HCT116 (cell line): ENCODE measurements at regions not wholly inside any gene's neighbourhood (a gene's known extent, or its start where the extent isn't known, plus 50 kb on each side); places are given as distances from the start of the nearest gene placed in this dataset.

Experiments
- ATAC-seq: fragments of 200-7000 bp; cut with Tn5 transposase; 2 replicates; pipeline ENCODE4 v1.9.1; 2020; ENCODE audit warnings: mild to moderate bottlenecking, moderate library complexity
- BruUV-seq: library from RNA; stranded (reverse); fragments of 400-500 nt; replicated peaks from 2 replicates; lab custom pipeline; 2021; lab: Mats Ljungman, UMichigan
- CTCF ChIA-PET: fragments of 300-600 bp; sonication (Branson Sonifier 250); formaldehyde crosslinking; loops from one replicate; lab custom pipeline; 2021; ENCODE audit warnings: antibody characterized with exemption; lab: Charles Lee
- POLR2A ChIA-PET: fragments of 300-600, 350-600 bp; sonication (Branson Sonifier 250); formaldehyde crosslinking; loops from one replicate; lab custom pipeline; 2021; ENCODE audit warnings: antibody characterized with exemption; lab: Charles Lee
- RAD21 ChIA-PET, 2 experiments: fragments of 300-600 bp; sonication (Branson Sonifier 250); formaldehyde crosslinking; loops; one replicate each; lab custom pipeline; 2023; ENCODE audit warnings: low total read pairs in 2 of 2; ENCODE audit not compliant: uncharacterized antibody in 2 of 2, unreplicated experiment in 2 of 2, low non-redundant PET in 1 of 2; lab: Charles Lee
- DNase-seq: peaks from one replicate; pipeline ENCODE4 v3.0.0-alpha.2; 2010; ENCODE audit warnings: low read depth, low spot score
- H2AFZ ChIP-seq: fragments of 200-600 bp; shearing (Covaris generic), sonication (generic); 2 replicates; pipeline ENCODE4 v1.6.1; 2017; ENCODE audit warnings: low read depth, mixed run types, mixed read lengths, antibody characterized with exemption, low read length; ENCODE audit not compliant: poor library complexity, severe bottlenecking
- H3K27ac ChIP-seq: 2 replicates; pipeline ENCODE4 v1.5.1; 2012; ENCODE audit warnings: low read depth, low read length
- H3K27me3 ChIP-seq: fragments of 200-600 bp; sonication (generic); 2 replicates; pipeline ENCODE4 v1.6.1; 2016; ENCODE audit warnings: mixed run types, low read length, mixed read lengths; ENCODE audit not compliant: insufficient read depth
- H3K36me3 ChIP-seq, 2 experiments: fragments of 200-500 bp in 1 of 2; fragments of 200-600 bp in 1 of 2; sonication (Bioruptor generic) in 1 of 2; sonication (generic) in 1 of 2; 2 replicates each; pipeline versions ENCODE4 v1.5.1 to v1.6.1; 2014 to 2016; ENCODE audit warnings: low read length in 2 of 2, inconsistent platforms in 1 of 2, mixed read lengths in 1 of 2, mixed run types in 1 of 2; ENCODE audit not compliant: insufficient read depth in 2 of 2, control insufficient read depth in 1 of 2
- H3K4me1 ChIP-seq, 2 experiments: fragments of 200-600 bp in 1 of 2; sonication (generic) in 1 of 2; 2 replicates each; pipeline versions ENCODE4 v1.5.1 to v1.6.1; 2012 to 2017; ENCODE audit warnings: low read length in 2 of 2, inconsistent platforms in 1 of 2, mild to moderate bottlenecking in 1 of 2, mixed read lengths in 1 of 2, mixed run types in 1 of 2, moderate library complexity in 1 of 2; ENCODE audit not compliant: insufficient read depth in 2 of 2, control insufficient read depth in 1 of 2
- H3K4me2 ChIP-seq: fragments of 200-600 bp; sonication (generic); 2 replicates; pipeline ENCODE4 v1.6.1; 2017; ENCODE audit warnings: mixed run types, low read length, mixed read lengths
- H3K4me3 ChIP-seq, 2 experiments: fragments of 200-600 bp in 1 of 2; sonication (generic) in 1 of 2; replicated peaks in 1 of 2; 2 replicates each; pipeline ENCODE4 v1.5.1; 2011 to 2016; ENCODE audit warnings: low read length in 2 of 2, control low read depth in 1 of 2, low read depth in 1 of 2, mild to moderate bottlenecking in 1 of 2, mixed read lengths in 1 of 2, mixed run types in 1 of 2
- H3K79me2 ChIP-seq: fragments of 200-600 bp; sonication (generic); 2 replicates; pipeline ENCODE4 v1.6.1; 2017; ENCODE audit warnings: mild to moderate bottlenecking, mixed run types, low read length, moderate library complexity, mixed read lengths; ENCODE audit not compliant: insufficient read depth
- H3K9ac ChIP-seq: fragments of 200-600 bp; sonication (generic); 2 replicates; pipeline ENCODE4 v1.6.1; 2016; ENCODE audit warnings: low read length, mixed read lengths
- H3K9me2 ChIP-seq: fragments of 200-600 bp; sonication (generic), shearing (Covaris generic); 2 replicates; pipeline ENCODE4 v1.6.1; 2017; ENCODE audit warnings: mixed run types, mild to moderate bottlenecking, moderate library complexity; ENCODE audit not compliant: insufficient read depth
- H3K9me3 ChIP-seq, 2 experiments: fragments of 200-500 bp in 1 of 2; fragments of 200-600 bp in 1 of 2; sonication (Bioruptor generic) in 1 of 2; sonication (generic) in 1 of 2; 2 replicates each; pipeline ENCODE4 v1.6.1; 2014 to 2017; ENCODE audit warnings: low read length in 2 of 2, mixed read lengths in 2 of 2, inconsistent platforms in 1 of 2, low read depth in 1 of 2, mild to moderate bottlenecking in 1 of 2, mixed run types in 1 of 2, moderate library complexity in 1 of 2; ENCODE audit not compliant: control insufficient read depth in 1 of 2, insufficient read depth in 1 of 2
- H4K20me1 ChIP-seq: fragments of 200-600 bp; sonication (generic), shearing (Covaris generic); 2 replicates; pipeline ENCODE4 v1.6.1; 2017; ENCODE audit warnings: mixed run types, mild to moderate bottlenecking, moderate library complexity; ENCODE audit not compliant: insufficient read depth
- CEBPB ChIP-seq: IDR thresholded peaks from 2 replicates; pipeline ENCODE4 v1.6.1; 2012; ENCODE audit warnings: low read depth
- EGR1 ChIP-seq: IDR thresholded peaks from 2 replicates; pipeline ENCODE4 v1.6.1; 2012; ENCODE audit warnings: low read depth
- ELF1 ChIP-seq: IDR thresholded peaks from 2 replicates; pipeline ENCODE4 v1.6.1; 2012; ENCODE audit warnings: low read depth, borderline replicate concordance
- EZH2 ChIP-seq: fragments of 200-600 bp; sonication (generic); IDR thresholded peaks from 2 replicates; pipeline ENCODE4 v1.6.1; 2017; ENCODE audit warnings: antibody characterized with exemption, mixed run types
- EZH2phosphoT487 ChIP-seq: fragments of 200-600 bp; IDR thresholded peaks from 2 replicates; pipeline ENCODE4 v1.6.1; 2018; ENCODE audit warnings: antibody characterized with exemption, borderline replicate concordance
- FOSL1 ChIP-seq: IDR thresholded peaks from 2 replicates; pipeline ENCODE4 v1.6.1; 2012; ENCODE audit warnings: low read depth
- POLR2AphosphoS5 ChIP-seq: IDR thresholded peaks from 2 replicates; pipeline ENCODE4 v1.6.1; 2011; ENCODE audit warnings: mild to moderate bottlenecking, low read depth, low read length, moderate library complexity
- SIN3A ChIP-seq: IDR thresholded peaks from 2 replicates; pipeline ENCODE4 v1.6.1; 2012; ENCODE audit warnings: low read depth
- SP1 ChIP-seq: IDR thresholded peaks from 2 replicates; pipeline ENCODE4 v1.6.1; 2012; ENCODE audit warnings: low read depth
- SRF ChIP-seq: IDR thresholded peaks from 2 replicates; pipeline ENCODE4 v1.6.1; 2012; ENCODE audit warnings: low read depth
- TCF7L2 ChIP-seq: IDR thresholded peaks from 2 replicates; pipeline ENCODE4 v1.7.0; 2011; ENCODE audit warnings: borderline replicate concordance, inconsistent platforms; ENCODE audit not compliant: insufficient read depth, insufficient read length; ENCODE audit errors: extremely low read depth
- YY1 ChIP-seq: IDR thresholded peaks from 2 replicates; pipeline ENCODE4 v1.6.1; 2011; ENCODE audit warnings: low read length, low read depth, moderate library complexity, mild to moderate bottlenecking; ENCODE audit not compliant: insufficient replicate concordance; ENCODE audit errors: extremely low read depth
- ZBTB33 ChIP-seq: IDR thresholded peaks from 2 replicates; pipeline ENCODE4 v1.6.1; 2011; ENCODE audit warnings: mild to moderate bottlenecking, low read length, moderate library complexity; ENCODE audit not compliant: insufficient replicate concordance; ENCODE audit errors: extremely low read depth
- ZFX ChIP-seq: fragments of 450-650 bp; IDR thresholded peaks from 2 replicates; pipeline ENCODE4 v1.6.1; 2017
- ZNF274 ChIP-seq: fragments of 200-500 bp; sonication (Bioruptor generic); IDR thresholded peaks from 2 replicates; pipeline ENCODE4 v1.6.1; 2014; ENCODE audit warnings: mild to moderate bottlenecking, low read depth, low read length, inconsistent platforms
- intact Hi-C: fragments of 100-400 bp; cut with micrococcal nuclease; formaldehyde crosslinking; loops from 2 replicates; pipeline ENCODE4 v1.10.0; 2022
- TF ChIP-seq, protein P1 (sequence below): IDR thresholded peaks from 2 replicates; pipeline ENCODE4 v1.6.1; 2012; ENCODE audit warnings: low read depth
- TF ChIP-seq, protein P2 (sequence below), 3 experiments: fragments of 200-600 bp in 1 of 3; sonication (generic) in 1 of 3; IDR thresholded peaks in 2 of 3; conservative IDR thresholded peaks in 1 of 3; 2 replicates each; pipeline ENCODE4 v1.5.1; 2012 to 2017; ENCODE audit warnings: low read depth in 2 of 3, low read length in 2 of 3, antibody characterized with exemption in 1 of 3, borderline replicate concordance in 1 of 3, control low read depth in 1 of 3, mild to moderate bottlenecking in 1 of 3, mixed read lengths in 1 of 3, mixed run types in 1 of 3, moderate library complexity in 1 of 3; ENCODE audit not compliant: insufficient read depth in 1 of 3
- TF ChIP-seq, protein P3 (sequence below): IDR thresholded peaks from 2 replicates; pipeline ENCODE4 v1.6.1; 2012
- TF ChIP-seq, protein P4 (sequence below): IDR thresholded peaks from 2 replicates; pipeline ENCODE4 v1.6.1; 2012

DNA sequence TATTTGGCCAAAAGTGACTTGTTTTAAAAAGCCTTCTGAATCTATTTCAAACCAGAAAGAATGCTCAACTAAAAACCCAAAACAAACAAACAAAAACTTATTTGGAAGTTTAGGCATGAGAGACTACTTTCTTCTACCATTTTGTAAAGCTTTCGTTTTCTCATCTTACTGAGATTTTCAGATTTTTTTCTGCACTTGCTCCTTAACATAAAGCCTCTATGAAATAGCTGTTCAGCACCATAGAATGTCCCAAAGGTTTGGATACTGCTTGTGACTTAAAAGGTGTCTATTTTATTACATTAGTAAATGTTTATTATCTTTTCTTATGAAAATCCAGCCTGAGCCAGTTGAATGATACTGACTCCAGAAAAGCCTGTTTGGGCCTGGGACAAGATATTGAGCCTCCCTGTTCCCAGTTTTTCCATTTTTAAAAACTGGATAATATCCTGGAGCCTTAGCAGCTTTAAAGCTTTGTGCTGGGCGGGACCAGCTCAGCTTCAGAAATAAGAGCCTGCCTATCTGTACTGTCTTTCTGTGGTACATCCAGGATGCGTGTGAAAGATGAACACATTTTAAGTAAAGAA lies 292.6 kb downstream of the ZSWIM6 start:
- Histone ChIP-seq H3K36me3 (no peaks in the 10 kb centered on the region), H3K4me3 (no peak overlapping the region), H3K9me2 (no peaks in the 10 kb centered on the region), H4K20me1 (no peaks in the 10 kb centered on the region), H3K79me2 (no peaks in the 10 kb centered on the region), H3K4me2 (no peak overlapping the region), H2AFZ (no peak overlapping the region), H3K4me1 (no peaks in the 10 kb centered on the region), H3K9me3 (no peaks in the 10 kb centered on the region), H3K27ac (no peak overlapping the region), H3K9ac (no peak overlapping the region), H3K27me3 (no peaks in the 10 kb centered on the region)
- ATAC-seq (no peak), DNase-seq (no peak)
- BruUV-seq: no TSS peak
- RAD21 ChIA-PET: no interaction called here
- CTCF ChIA-PET: interaction anchor here (1.3 kb wide), 1 partner anchor 34 kb away, joined by 3 read pairs; no protein-coding TSS in a partner anchor
- intact Hi-C loops: no loop called here
- POLR2A ChIA-PET: no interaction called here
- TF ChIP-seq, protein P1, sequence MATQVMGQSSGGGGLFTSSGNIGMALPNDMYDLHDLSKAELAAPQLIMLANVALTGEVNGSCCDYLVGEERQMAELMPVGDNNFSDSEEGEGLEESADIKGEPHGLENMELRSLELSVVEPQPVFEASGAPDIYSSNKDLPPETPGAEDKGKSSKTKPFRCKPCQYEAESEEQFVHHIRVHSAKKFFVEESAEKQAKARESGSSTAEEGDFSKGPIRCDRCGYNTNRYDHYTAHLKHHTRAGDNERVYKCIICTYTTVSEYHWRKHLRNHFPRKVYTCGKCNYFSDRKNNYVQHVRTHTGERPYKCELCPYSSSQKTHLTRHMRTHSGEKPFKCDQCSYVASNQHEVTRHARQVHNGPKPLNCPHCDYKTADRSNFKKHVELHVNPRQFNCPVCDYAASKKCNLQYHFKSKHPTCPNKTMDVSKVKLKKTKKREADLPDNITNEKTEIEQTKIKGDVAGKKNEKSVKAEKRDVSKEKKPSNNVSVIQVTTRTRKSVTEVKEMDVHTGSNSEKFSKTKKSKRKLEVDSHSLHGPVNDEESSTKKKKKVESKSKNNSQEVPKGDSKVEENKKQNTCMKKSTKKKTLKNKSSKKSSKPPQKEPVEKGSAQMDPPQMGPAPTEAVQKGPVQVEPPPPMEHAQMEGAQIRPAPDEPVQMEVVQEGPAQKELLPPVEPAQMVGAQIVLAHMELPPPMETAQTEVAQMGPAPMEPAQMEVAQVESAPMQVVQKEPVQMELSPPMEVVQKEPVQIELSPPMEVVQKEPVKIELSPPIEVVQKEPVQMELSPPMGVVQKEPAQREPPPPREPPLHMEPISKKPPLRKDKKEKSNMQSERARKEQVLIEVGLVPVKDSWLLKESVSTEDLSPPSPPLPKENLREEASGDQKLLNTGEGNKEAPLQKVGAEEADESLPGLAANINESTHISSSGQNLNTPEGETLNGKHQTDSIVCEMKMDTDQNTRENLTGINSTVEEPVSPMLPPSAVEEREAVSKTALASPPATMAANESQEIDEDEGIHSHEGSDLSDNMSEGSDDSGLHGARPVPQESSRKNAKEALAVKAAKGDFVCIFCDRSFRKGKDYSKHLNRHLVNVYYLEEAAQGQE: no peak
- no peak for TF ChIP-seq CEBPB
- no peak for TF ChIP-seq POLR2AphosphoS5
- no peak for TF ChIP-seq SIN3A
- TF ChIP-seq SP1: no peak
- TF ChIP-seq, protein P2, sequence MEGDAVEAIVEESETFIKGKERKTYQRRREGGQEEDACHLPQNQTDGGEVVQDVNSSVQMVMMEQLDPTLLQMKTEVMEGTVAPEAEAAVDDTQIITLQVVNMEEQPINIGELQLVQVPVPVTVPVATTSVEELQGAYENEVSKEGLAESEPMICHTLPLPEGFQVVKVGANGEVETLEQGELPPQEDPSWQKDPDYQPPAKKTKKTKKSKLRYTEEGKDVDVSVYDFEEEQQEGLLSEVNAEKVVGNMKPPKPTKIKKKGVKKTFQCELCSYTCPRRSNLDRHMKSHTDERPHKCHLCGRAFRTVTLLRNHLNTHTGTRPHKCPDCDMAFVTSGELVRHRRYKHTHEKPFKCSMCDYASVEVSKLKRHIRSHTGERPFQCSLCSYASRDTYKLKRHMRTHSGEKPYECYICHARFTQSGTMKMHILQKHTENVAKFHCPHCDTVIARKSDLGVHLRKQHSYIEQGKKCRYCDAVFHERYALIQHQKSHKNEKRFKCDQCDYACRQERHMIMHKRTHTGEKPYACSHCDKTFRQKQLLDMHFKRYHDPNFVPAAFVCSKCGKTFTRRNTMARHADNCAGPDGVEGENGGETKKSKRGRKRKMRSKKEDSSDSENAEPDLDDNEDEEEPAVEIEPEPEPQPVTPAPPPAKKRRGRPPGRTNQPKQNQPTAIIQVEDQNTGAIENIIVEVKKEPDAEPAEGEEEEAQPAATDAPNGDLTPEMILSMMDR (IDR thresholded peaks at IDR 0.05 in 2 of 3, conservative IDR thresholded peaks at IDR 0.05 in 1 of 3; ENCODE audit: borderline replicate concordance in 1 of 3, insufficient read depth in 1 of 3, low read depth in 2 of 3, low read length in 2 of 3): no peak
- TF ChIP-seq ZBTB33: no peak
- TF ChIP-seq, protein P3, sequence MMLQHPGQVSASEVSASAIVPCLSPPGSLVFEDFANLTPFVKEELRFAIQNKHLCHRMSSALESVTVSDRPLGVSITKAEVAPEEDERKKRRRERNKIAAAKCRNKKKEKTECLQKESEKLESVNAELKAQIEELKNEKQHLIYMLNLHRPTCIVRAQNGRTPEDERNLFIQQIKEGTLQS: no peak
- no peak for TF ChIP-seq FOSL1
- TF ChIP-seq EGR1: no peak
- TF ChIP-seq TCF7L2: no peak
- no peak for TF ChIP-seq ZFX
- no peak for TF ChIP-seq EZH2phosphoT487
- no peak for TF ChIP-seq YY1
- no peak for TF ChIP-seq ELF1
- no peak for TF ChIP-seq SRF
- TF ChIP-seq EZH2: no peak
- TF ChIP-seq ZNF274: no peak
- TF ChIP-seq, protein P4, sequence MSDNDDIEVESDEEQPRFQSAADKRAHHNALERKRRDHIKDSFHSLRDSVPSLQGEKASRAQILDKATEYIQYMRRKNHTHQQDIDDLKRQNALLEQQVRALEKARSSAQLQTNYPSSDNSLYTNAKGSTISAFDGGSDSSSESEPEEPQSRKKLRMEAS: no peak
